K562 (cell line): ENCODE measurements at regions not wholly inside any gene's neighbourhood (a gene's known extent, or its start where the extent isn't known, plus 50 kb on each side); places are given as distances from the start of the nearest gene placed in this dataset.

Experiments used
- ATAC-seq: fragments of 200-7000 bp; cut with Tn5 transposase; 3 replicates; pipeline ENCODE4 v1.9.1; 2020; ENCODE audit warnings: moderate library complexity
- BruUV-seq: library from RNA; stranded (reverse); fragments of 400-500 nt; replicated peaks from 2 replicates; lab custom pipeline; 2021; lab: Mats Ljungman, UMichigan
- CTCF ChIA-PET: fragments of 300-600 bp; formaldehyde crosslinking; extraction: SDS; loops from one replicate; lab custom pipeline; 2021; ENCODE audit warnings: low intra/inter-chr PET ratio; lab: Yijun Ruan, JAX
- POLR2A ChIA-PET: fragments of 300-600, 350-650 bp; sonication (Branson Sonifier 250); formaldehyde crosslinking; extraction: SDS; loops from one replicate; lab custom pipeline; 2021; ENCODE audit warnings: antibody characterized with exemption, inconsistent platforms; lab: Yijun Ruan, JAX
- DNase-seq, 4 experiments: peaks; one replicate each; pipeline versions ENCODE4 v3.0.0 to v3.0.0-alpha.2; 2011 to 2018; ENCODE audit warnings: low spot score in 3 of 4, mixed read lengths in 3 of 4; ENCODE audit errors: extremely low read depth in 1 of 4
- FAIRE-seq: peaks from 2 replicates; lab custom pipeline; 2011; peaks lifted over from hg19 to GRCh38; lab: Jason Lieb, UNC
- H2AFZ ChIP-seq: 2 replicates; pipeline ENCODE4 v1.6.0; 2011; ENCODE audit warnings: low read depth, low read length, control low read depth, inconsistent platforms
- H3K27ac ChIP-seq: fragments of 200-600 bp; 3 replicates; pipeline ENCODE4 v1.8.0; 2011; ENCODE audit warnings: low read depth, mild to moderate bottlenecking, control low read depth, inconsistent platforms, low read length, moderate library complexity, mixed read lengths; ENCODE audit errors: extremely low read depth
- H3K27me3 ChIP-seq, 2 experiments: fragments of 300-600 bp in 1 of 2; 2 replicates in 1 of 2; 3 replicates in 1 of 2; pipeline versions ENCODE4 v1.6.0 to v1.8.0; 2011; ENCODE audit warnings: inconsistent platforms in 2 of 2, low read length in 2 of 2, mild to moderate bottlenecking in 1 of 2, mixed read lengths in 1 of 2, moderate library complexity in 1 of 2; ENCODE audit not compliant: control insufficient read depth in 2 of 2, insufficient read depth in 2 of 2
- H3K36me3 ChIP-seq: fragments of 300-600 bp; 3 replicates; pipeline ENCODE4 v1.8.0; 2011; ENCODE audit warnings: mild to moderate bottlenecking, low read length, inconsistent platforms; ENCODE audit not compliant: control insufficient read depth, insufficient read depth
- H3K4me1 ChIP-seq, 2 experiments: fragments of 200-600 bp in 1 of 2; replicated peaks in 1 of 2; 2 replicates in 1 of 2; 3 replicates in 1 of 2; pipeline versions ENCODE4 v1.5.1 to v1.8.0; 2011; ENCODE audit warnings: inconsistent platforms in 2 of 2, low read length in 2 of 2, mild to moderate bottlenecking in 1 of 2, mixed read lengths in 1 of 2, moderate library complexity in 1 of 2; ENCODE audit not compliant: control insufficient read depth in 2 of 2, insufficient read depth in 2 of 2
- H3K4me2 ChIP-seq: 2 replicates; pipeline ENCODE4 v1.6.1; 2011; ENCODE audit warnings: low read length, control low read depth, inconsistent platforms, mixed read lengths; ENCODE audit not compliant: insufficient read depth
- H3K4me3 ChIP-seq: fragments of 200-600 bp; sonication (generic), shearing (Covaris generic); 2 replicates; pipeline ENCODE4 v1.5.1; 2016; ENCODE audit warnings: control low read depth, inconsistent platforms
- H3K79me2 ChIP-seq: fragments of 200-600 bp; 3 replicates; pipeline ENCODE4 v1.8.0; 2011; ENCODE audit warnings: low read length, inconsistent platforms; ENCODE audit not compliant: control insufficient read depth, insufficient read depth
- H3K9ac ChIP-seq, 2 experiments: 2 replicates each; pipeline versions ENCODE4 v1.6.0 to v1.6.1; 2011; ENCODE audit warnings: low read depth in 2 of 2, low read length in 2 of 2, control low read depth in 1 of 2, inconsistent platforms in 1 of 2, mild to moderate bottlenecking in 1 of 2, mixed read lengths in 1 of 2; ENCODE audit not compliant: insufficient read depth in 1 of 2
- H3K9me1 ChIP-seq: one replicate; pipeline ENCODE4 v1.6.0; 2011; ENCODE audit warnings: inconsistent platforms, mild to moderate bottlenecking, low read length, moderate library complexity; ENCODE audit not compliant: control insufficient read depth, insufficient read depth
- H3K9me3 ChIP-seq: replicated peaks from 2 replicates; pipeline ENCODE4 v1.5.1; 2011; ENCODE audit warnings: low read depth, low read length, inconsistent platforms; ENCODE audit not compliant: control insufficient read depth, insufficient read depth
- H4K20me1 ChIP-seq: replicated peaks from 2 replicates; pipeline ENCODE4 v1.6.1; 2011; ENCODE audit warnings: low read length, inconsistent platforms, mixed read lengths; ENCODE audit not compliant: control insufficient read depth, insufficient read depth
- ARID3B ChIP-seq: fragments of 250-450 bp; sonication (Bioruptor Pico); IDR thresholded peaks from 2 replicates; pipeline ENCODE4 v1.4.0; 2020; ENCODE audit warnings: borderline replicate concordance
- CEBPG ChIP-seq, 3 experiments: fragments of 200-800 bp in 1 of 3; sonication (Bioruptor generic) in 1 of 3; sonication (generic) in 1 of 3; formaldehyde crosslinking in 1 of 3; IDR thresholded peaks in 2 of 3; conservative IDR thresholded peaks in 1 of 3; 2 replicates each; pipeline versions ENCODE4 v1.6.1 to v1.8.0; 2016 to 2022; ENCODE audit warnings: missing compliant biosample characterization in 2 of 3, missing genetic modification characterization in 2 of 3, mild to moderate bottlenecking in 1 of 3, missing genetic modification reagents in 1 of 3
- KDM4B ChIP-seq, 2 experiments: fragments of 450-650 bp in 1 of 2; sonication (generic) in 1 of 2; IDR thresholded peaks; 2 replicates each; pipeline ENCODE4 v1.6.1; 2016 to 2017; ENCODE audit warnings: borderline replicate concordance in 2 of 2, antibody characterized with exemption in 1 of 2, low read depth in 1 of 2, mild to moderate bottlenecking in 1 of 2
- NFE2 ChIP-seq: IDR thresholded peaks from 2 replicates; pipeline ENCODE4 v1.6.1; 2014; ENCODE audit warnings: antibody characterized with exemption, low read depth
- RFX1 ChIP-seq: fragments of 450-650 bp; IDR thresholded peaks from 2 replicates; pipeline ENCODE4 v1.6.1; 2016; ENCODE audit warnings: mild to moderate bottlenecking, moderate library complexity
- RHOXF2B ChIP-seq: fragments of 250-450 bp; sonication (Bioruptor Pico); conservative IDR thresholded peaks from 2 replicates; pipeline ENCODE4 v1.5.1; 2021
- TRIM28 ChIP-seq: fragments of 450-650 bp; IDR thresholded peaks from 2 replicates; pipeline ENCODE4 v1.6.1; 2017
- XRCC3 ChIP-seq: fragments of 450-650 bp; IDR thresholded peaks from 2 replicates; pipeline ENCODE4 v1.6.1; 2017; ENCODE audit warnings: mild to moderate bottlenecking, moderate library complexity
- ZNF518B ChIP-seq: fragments of 250-450 bp; sonication (Bioruptor Pico); IDR thresholded peaks from 2 replicates; pipeline ENCODE4 v1.5.0; 2021; ENCODE audit warnings: mild to moderate bottlenecking, moderate library complexity
- ZNF57 ChIP-seq: fragments of 450-650 bp; formaldehyde crosslinking; IDR thresholded peaks from 2 replicates; pipeline ENCODE4 v1.4.0; 2020; ENCODE audit warnings: mild to moderate bottlenecking, moderate library complexity
- ZNF583 ChIP-seq: fragments of 250-450 bp; sonication (Bioruptor Pico); IDR thresholded peaks from 2 replicates; pipeline ENCODE4 v1.4.0; 2020
- ZSCAN32 ChIP-seq: fragments of 450-650 bp; formaldehyde crosslinking; IDR thresholded peaks from 2 replicates; pipeline ENCODE4 v1.4.0; 2020; ENCODE audit warnings: mild to moderate bottlenecking, moderate library complexity
- WGBS: fragments of 100-300 bp; shearing (Covaris generic); methylation state at CpG from one replicate; pipeline ENCODE4 v1.1.6; 2016; ENCODE audit warnings: low coverage, mixed read lengths; ENCODE audit not compliant: insufficient coverage; ENCODE audit errors: missing lambda C conversion rate; 5-methylcytosine and 5-hydroxymethylcytosine counted together
- in situ Hi-C: fragments of 300-500 bp; cut with MboI; formaldehyde crosslinking; loops from 4 replicates; pipeline ENCODE4 v1.15.0; 2018; ENCODE audit warnings: inconsistent platforms, mixed read lengths
- intact Hi-C: fragments of 100-400 bp; cut with micrococcal nuclease; formaldehyde crosslinking; loops from 2 replicates; pipeline ENCODE4 v1.14.2; 2022

- peaks cover 3 to 11% of the 10 kb centered on the region in 2 experiments; a peak in 3 of 5 replicates for H3K27me3 ChIP-seq
- H2AFZ ChIP-seq = no peak overlapping the region
- H3K9me1 ChIP-seq = no peaks in the 10 kb centered on the region
- no peak overlapping the region for H3K27ac ChIP-seq
- DNase-seq (no peak), ATAC-seq (no peak), FAIRE-seq (no peak)
- H4K20me1 ChIP-seq = no peaks in the 10 kb centered on the region
- H3K4me2 ChIP-seq = no peak overlapping the region
- H3K9ac ChIP-seq = no peak overlapping the region
- no TSS peak for BruUV-seq
- TF ChIP-seq ZNF583 (no peak), CEBPG (CRISPR knock-in tag; IDR thresholded peaks at IDR 0.05) (no peak), CEBPG (tag; conservative IDR thresholded peaks at IDR 0.05 in 1 of 2, IDR thresholded peaks at IDR 0.05 in 1 of 2) (peak in 1 of 2 experiments; percentile 66; a peak in 1 of 4 replicates), ZSCAN32 (peak; percentile 64; the same call in 1 of the 2 replicates), TRIM28 (no peak)
- no peak overlapping the region for H3K4me3 ChIP-seq
- no peaks in the 10 kb centered on the region for H3K79me2 ChIP-seq
- CTCF ChIA-PET = no interaction called here
- in situ Hi-C loops = no loop called here
- H3K36me3 ChIP-seq = no peaks in the 10 kb centered on the region
- POLR2A ChIA-PET = interaction anchor here (1.2 kb wide), 1 partner anchor 16 kb away, joined by 3 read pairs; no protein-coding TSS in a partner anchor
- H3K9me3 ChIP-seq = no peaks in the 10 kb centered on the region
- intact Hi-C loops = loop anchor here (2.0 to 10.0 kb wide), 2 partner anchors 315 to 391 kb away; no protein-coding TSS in a partner anchor
- H3K4me1 ChIP-seq = no peaks in the 10 kb centered on the region
- WGBS = 0% methylated on average over 3 of the region's 3 CpGs
Measured at GRCh38 chr16:73563709-73564108, 515.8 kb upstream of the ZFHX3 start.

- 0% methylated on average over 7 of the region's 7 CpGs for WGBS
- no peaks in the 10 kb centered on the region for H3K9me1 ChIP-seq
- H3K27ac ChIP-seq = no peak overlapping the region
- H3K9me3 ChIP-seq = no peaks in the 10 kb centered on the region
- H3K4me3 ChIP-seq = no peak overlapping the region
- H3K27me3 ChIP-seq = peaks cover 6% of the 10 kb centered on the region in 2 experiments; a peak in 3 of 5 replicates
- in situ Hi-C loops (no loop called here), intact Hi-C loops (loop anchor here (10.0 kb wide), 1 partner anchor 394 kb away; no protein-coding TSS in a partner anchor)
- CTCF ChIA-PET = no interaction called here
- H3K4me2 ChIP-seq = no peak overlapping the region
- H3K79me2 ChIP-seq = no peaks in the 10 kb centered on the region
- DNase-seq (no peak), FAIRE-seq (no peak), ATAC-seq (no peak)
- H3K9ac ChIP-seq = no peak overlapping the region
- H3K4me1 ChIP-seq = no peaks in the 10 kb centered on the region
- H4K20me1 ChIP-seq = no peaks in the 10 kb centered on the region
- H3K36me3 ChIP-seq = no peaks in the 10 kb centered on the region
- H2AFZ ChIP-seq = no peak overlapping the region
- no TSS peak for BruUV-seq
- POLR2A ChIA-PET = no interaction called here
- no peak for TF ChIP-seq ZNF518B (CRISPR knock-in tag)
- TF ChIP-seq KDM4B (IDR thresholded peaks at IDR 0.05; ENCODE audit: borderline replicate concordance in 2 of 2, low read depth in 1 of 2) = no peak
- TF ChIP-seq ZNF57 (CRISPR knock-in tag) = no peak
- TF ChIP-seq RFX1 = no peak
- no peak for TF ChIP-seq ARID3B (CRISPR knock-in tag)
- no peak for TF ChIP-seq RHOXF2B (CRISPR knock-in tag)
- TF ChIP-seq NFE2 = no peak
- no peak for TF ChIP-seq XRCC3
Measured at GRCh38 chr16:73560497-73560896, 512.6 kb upstream of the ZFHX3 start.
